CD4-positive, alpha-beta T cell treated with Interleukin-1 beta for 1 hour (primary cell): ENCODE measurements at regions not wholly inside any gene's neighbourhood (a gene's known extent, or its start where the extent isn't known, plus 50 kb on each side); places are given as distances from the start of the nearest gene placed in this dataset.
"Not testable (repeated sequence)": the region's sequence is repeated elsewhere in the genome, so short reads cannot be mapped to it uniquely, and the experiment has no call there.

Experiments used
- DNase-seq, 2 donors: peaks; one replicate each; pipeline ENCODE4 v3.0.0-alpha.2; 2020 to 2022

DNA sequence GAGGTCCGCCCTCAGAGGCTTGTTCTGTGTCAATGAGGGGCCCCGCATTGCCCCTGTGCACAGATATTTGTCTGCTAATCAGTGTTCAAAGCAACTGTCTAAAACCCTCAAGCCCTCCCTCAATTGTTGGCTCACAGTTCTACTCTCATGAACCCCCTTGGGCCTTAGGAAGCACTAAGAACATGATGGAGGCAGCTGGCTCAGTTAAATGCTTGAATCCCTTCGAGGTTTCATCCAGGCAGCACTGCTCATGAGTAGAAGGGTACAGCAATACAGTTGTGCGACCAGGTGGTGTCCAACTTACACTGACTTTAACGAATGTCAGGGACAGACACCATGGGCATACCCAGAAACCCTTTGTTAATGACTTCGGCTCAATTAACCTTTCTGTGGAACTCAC, 89.2 kb upstream of the WSCD1 start:
- no peak for DNase-seq

- DNase-seq: no peak
Observed at GRCh38 chr17:5986644-5987043, 83.5 kb upstream of the WSCD1 start.

- DNase-seq: no peak
Observed at GRCh38 chr17:6000426-6000825, 69.8 kb upstream of the WSCD1 start.

- DNase-seq: not testable (repeated sequence)
Observed at GRCh38 chr17:6003221-6003620, 67.0 kb upstream of the WSCD1 start.

- no peak for DNase-seq
Observed at GRCh38 chr17:6005939-6006338, 64.2 kb upstream of the WSCD1 start.

- DNase-seq: no peak
Observed at GRCh38 chr17:6011206-6011605, 59.0 kb upstream of the WSCD1 start.

GRCh38 chr17:6018788-6019187, 51.4 kb upstream of the WSCD1 start:
- DNase-seq: no peak

- DNase-seq: no peak
Observed at GRCh38 chr17:6019959-6020358, 50.2 kb upstream of the WSCD1 start.

DNA sequence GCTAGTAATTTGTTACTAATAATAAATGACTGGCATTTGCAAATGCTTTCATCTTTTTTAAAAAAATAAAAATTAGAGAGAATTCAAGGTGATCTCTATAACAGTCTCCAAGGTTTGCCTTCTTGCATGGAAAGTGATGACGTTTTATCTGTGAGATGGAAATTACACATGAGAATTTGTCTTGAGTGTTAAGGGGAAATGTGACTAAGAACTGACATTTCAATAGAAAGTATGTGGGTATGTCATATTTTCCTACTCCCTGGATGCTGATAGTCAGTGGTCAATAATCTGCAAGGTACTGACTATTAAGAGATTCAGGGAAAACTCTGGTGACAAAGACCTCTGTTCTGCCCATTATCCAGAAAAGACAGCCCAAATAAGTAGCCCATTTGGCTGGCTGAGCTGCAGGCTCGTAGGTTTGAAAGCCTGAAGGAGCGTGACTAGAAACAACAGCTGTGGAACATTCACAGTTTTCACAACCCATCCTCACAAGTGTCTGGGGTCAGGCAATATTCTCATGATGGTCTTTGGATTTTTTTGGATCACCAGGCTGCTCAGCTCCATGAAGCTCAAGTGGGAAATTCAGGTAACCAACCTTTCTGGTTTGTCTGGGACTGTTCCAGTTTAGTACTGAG, 49.7 kb upstream of the WSCD1 start:
- no peak for DNase-seq
